GM12864 (cell line): ENCODE measurements at regions not wholly inside any gene's neighbourhood (a gene's known extent, or its start where the extent isn't known, plus 50 kb on each side); places are given as distances from the start of the nearest gene placed in this dataset.

Experiments used
- DNase-seq: peaks from one replicate; pipeline ENCODE4 v3.0.0-alpha.2; 2011; ENCODE audit warnings: low read depth
- H3K4me3 ChIP-seq: 2 replicates; pipeline ENCODE4 v1.5.1; 2011; ENCODE audit warnings: mild to moderate bottlenecking, low read depth, low read length, control low read depth
- CTCF ChIP-seq: IDR thresholded peaks from 2 replicates; pipeline ENCODE4 v1.5.1; 2011; ENCODE audit warnings: low read depth, mild to moderate bottlenecking, moderate library complexity, low read length, control low read depth, inconsistent platforms; ENCODE audit errors: missing control alignments

GRCh38 chr14:76925097-76925441 lies 98.9 kb downstream of the LRRC74A start:
- no peak for TF ChIP-seq CTCF
- no peak overlapping the region for H3K4me3 ChIP-seq
- DNase-seq: no peak

- TF ChIP-seq CTCF: no peak
- no peak overlapping the region for H3K4me3 ChIP-seq
- no peak for DNase-seq
Observed at GRCh38 chr14:76924371-76925096, 98.3 kb downstream of the LRRC74A start.

- DNase-seq: no peak
Observed at GRCh38 chr14:76923431-76924370, 97.5 kb downstream of the LRRC74A start.

GRCh38 chr14:76922584-76922983 lies 96.4 kb downstream of the LRRC74A start:
- no peak for TF ChIP-seq CTCF
- DNase-seq: no peak
- H3K4me3 ChIP-seq: no peak overlapping the region

More at GRCh38 chr14:76923431-76924370, 97.5 kb downstream of the LRRC74A start:
- TF ChIP-seq CTCF: no peak
- no peak overlapping the region for H3K4me3 ChIP-seq

- TF ChIP-seq CTCF: no peak
- H3K4me3 ChIP-seq: no peak overlapping the region
- no peak for DNase-seq
Observed at GRCh38 chr14:76922092-76922491, 95.9 kb downstream of the LRRC74A start.

GRCh38 chr14:76921088-76921399 lies 94.8 kb downstream of the LRRC74A start:
- TF ChIP-seq CTCF: no peak
- no peak overlapping the region for H3K4me3 ChIP-seq
- no peak for DNase-seq
